Occipital lobe (tissue), 1 donor: ENCODE measurements at regions not wholly inside any gene's neighbourhood (a gene's known extent, or its start where the extent isn't known, plus 50 kb on each side); places are given as distances from the start of the nearest gene placed in this dataset.
A peak's percentile ranks its signal among the peaks of the same experiment; 100 is the strongest.

Source experiments
- DNase-seq: peaks from one replicate; lab custom pipeline; 2025; lab: John Stamatoyannopoulos, UW

GRCh38 chr2:239636808-239637207 is 236.0 kb upstream of the HDAC4 start:
- no peak for DNase-seq

GRCh38 chr2:239634769-239635168 is 233.9 kb upstream of the HDAC4 start:
- no peak for DNase-seq

GRCh38 chr2:239630618-239631286 is 229.9 kb upstream of the HDAC4 start:
- peak; percentile 23 for DNase-seq

GRCh38 chr2:239629926-239630617 is 229.3 kb upstream of the HDAC4 start:
- no peak for DNase-seq

GRCh38 chr2:239626961-239627592 is 226.3 kb upstream of the HDAC4 start:
- DNase-seq: no peak

- no peak for DNase-seq
These were observed 225.3 kb upstream of the HDAC4 start for GRCh38 chr2:239625971-239626734.

- no peak for DNase-seq
These were observed 224.5 kb upstream of the HDAC4 start for GRCh38 chr2:239625156-239625845.

- DNase-seq: no peak
These were observed 220.8 kb upstream of the HDAC4 start for GRCh38 chr2:239621611-239622010.

GRCh38 chr2:239619369-239619768 is 218.5 kb upstream of the HDAC4 start:
- no peak for DNase-seq

- DNase-seq: no peak
These were observed 215.9 kb upstream of the HDAC4 start for GRCh38 chr2:239616729-239617128.

- DNase-seq: no peak
These were observed 211.3 kb upstream of the HDAC4 start for GRCh38 chr2:239612133-239612532.

- no peak for DNase-seq
These were observed 210.5 kb upstream of the HDAC4 start for GRCh38 chr2:239611222-239611795.

GRCh38 chr2:239610457-239611221 is 209.8 kb upstream of the HDAC4 start:
- DNase-seq: no peak

- no peak for DNase-seq
These were observed 208.9 kb upstream of the HDAC4 start for GRCh38 chr2:239609607-239610310.

GRCh38 chr2:239609162-239609561 is 208.3 kb upstream of the HDAC4 start:
- DNase-seq: no peak

GRCh38 chr2:239608723-239609122 is 207.9 kb upstream of the HDAC4 start:
- no peak for DNase-seq

- DNase-seq: no peak
These were observed 207.4 kb upstream of the HDAC4 start for GRCh38 chr2:239608260-239608659.

- DNase-seq: no peak
These were observed 206.8 kb upstream of the HDAC4 start for GRCh38 chr2:239607517-239608191.
